GM19455 (cell line): ENCODE measurements at regions not wholly inside any gene's neighbourhood (a gene's known extent, or its start where the extent isn't known, plus 50 kb on each side); places are given as distances from the start of the nearest gene placed in this dataset.

Experiments used
- ATAC-seq: cut with Tn5 transposase; IDR thresholded peaks from one replicate; pipeline ENCODE4 v1.9.1; 2021; ENCODE audit not compliant: unreplicated experiment

GRCh38 chr3:124395584-124396338, 334.5 kb upstream of the UMPS start:
- no peak for ATAC-seq

GRCh38 chr3:124396339-124396950, 333.8 kb upstream of the UMPS start:
- no peak for ATAC-seq

GRCh38 chr3:124397088-124397487, 333.2 kb upstream of the UMPS start:
- no peak for ATAC-seq

- no peak for ATAC-seq
These were observed 331.7 kb upstream of the UMPS start for GRCh38 chr3:124398594-124398993.

- no peak for ATAC-seq
These were observed 328.4 kb upstream of the UMPS start for GRCh38 chr3:124401843-124402242.

GRCh38 chr3:124402791-124403190, 327.5 kb upstream of the UMPS start:
- no peak for ATAC-seq

- no peak for ATAC-seq
These were observed 325.6 kb upstream of the UMPS start for GRCh38 chr3:124404621-124405020.

GRCh38 chr3:124407260-124407659, 323.0 kb upstream of the UMPS start:
- ATAC-seq, result no peak

GRCh38 chr3:124409650-124410275, 320.5 kb upstream of the UMPS start:
- no peak for ATAC-seq

GRCh38 chr3:124410471-124410870, 319.8 kb upstream of the UMPS start:
- no peak for ATAC-seq

GRCh38 chr3:124411728-124412127, 318.5 kb upstream of the UMPS start:
- no peak for ATAC-seq

- ATAC-seq, result no peak
These were observed 317.6 kb upstream of the UMPS start for GRCh38 chr3:124412644-124413043.

GRCh38 chr3:124413393-124413792, 316.9 kb upstream of the UMPS start:
- ATAC-seq, result no peak

- no peak for ATAC-seq
These were observed 316.2 kb upstream of the UMPS start for GRCh38 chr3:124413989-124414598.

- no peak for ATAC-seq
These were observed 314.7 kb upstream of the UMPS start for GRCh38 chr3:124415446-124415960.

- no peak for ATAC-seq
These were observed 310.9 kb upstream of the UMPS start for GRCh38 chr3:124419303-124419702.

GRCh38 chr3:124420392-124420791, 309.9 kb upstream of the UMPS start:
- ATAC-seq, result no peak

- ATAC-seq, result no peak
These were observed 307.4 kb upstream of the UMPS start for GRCh38 chr3:124422805-124423204.

GRCh38 chr3:124424396-124424795, 305.9 kb upstream of the UMPS start:
- no peak for ATAC-seq

GRCh38 chr3:124425972-124426371, 304.3 kb upstream of the UMPS start:
- no peak for ATAC-seq

GRCh38 chr3:124428372-124429128, 301.7 kb upstream of the UMPS start:
- ATAC-seq, result no peak
